IMR-90 (cell line): ENCODE measurements at regions not wholly inside any gene's neighbourhood (a gene's known extent, or its start where the extent isn't known, plus 50 kb on each side); places are given as distances from the start of the nearest gene placed in this dataset.

Experiments used
- ATAC-seq: fragments of 200-7000 bp; cut with Tn5 transposase; 2 replicates; pipeline ENCODE4 v1.9.1; 2020; ENCODE audit warnings: low read depth, mild to moderate bottlenecking, moderate library complexity
- BruUV-seq: library from RNA; stranded (reverse); fragments of 400-500 nt; replicated peaks from 2 replicates; lab custom pipeline; 2021; lab: Mats Ljungman, UMichigan
- CTCF ChIA-PET: fragments of 300-600 bp; formaldehyde crosslinking; extraction: SDS; loops from one replicate; lab custom pipeline; 2021; ENCODE audit warnings: antibody characterized with exemption; lab: Yijun Ruan, JAX
- POLR2A ChIA-PET: fragments of 300-600 bp; sonication (Branson Sonifier 250); formaldehyde crosslinking; loops from one replicate; lab custom pipeline; 2022; ENCODE audit warnings: antibody characterized with exemption; ENCODE audit not compliant: unreplicated experiment; lab: Charles Lee
- DNase-seq: peaks from one replicate; pipeline ENCODE4 v3.0.0; 2013
- H2AFZ ChIP-seq: replicated peaks from 2 replicates; pipeline ENCODE3; 2013; ENCODE audit warnings: low read length, mild to moderate bottlenecking; ENCODE audit not compliant: poor library complexity
- H2AK5ac ChIP-seq: 2 replicates; pipeline ENCODE4 v1.6.1; 2013; ENCODE audit warnings: low read depth, low read length, inconsistent platforms
- H2AK9ac ChIP-seq: replicated peaks from 2 replicates; pipeline ENCODE3; 2013; ENCODE audit warnings: mild to moderate bottlenecking, low read depth, low read length, moderate library complexity; ENCODE audit not compliant: poor library complexity
- H2BK120ac ChIP-seq: 2 replicates; pipeline ENCODE4 v1.6.1; 2013; ENCODE audit warnings: low read depth, low read length, inconsistent platforms
- H2BK15ac ChIP-seq: 3 replicates; pipeline ENCODE4 v1.6.1; 2013; ENCODE audit warnings: low read depth, low read length, inconsistent platforms
- H2BK20ac ChIP-seq: 2 replicates; pipeline ENCODE4 v1.6.1; 2013; ENCODE audit warnings: low read depth, mild to moderate bottlenecking, inconsistent platforms, low read length, moderate library complexity
- H2BK5ac ChIP-seq: 2 replicates; pipeline ENCODE4 v1.6.1; 2013; ENCODE audit warnings: mild to moderate bottlenecking, low read depth, low read length, inconsistent platforms; ENCODE audit not compliant: poor library complexity, severe bottlenecking
- H3K14ac ChIP-seq: replicated peaks from 2 replicates; pipeline ENCODE4 v1.6.1; 2013; ENCODE audit warnings: low read depth, low read length, inconsistent platforms
- H3K18ac ChIP-seq: 2 replicates; pipeline ENCODE4 v1.6.1; 2013; ENCODE audit warnings: low read depth, low read length, control low read depth
- H3K23ac ChIP-seq: 2 replicates; pipeline ENCODE4 v1.6.1; 2013; ENCODE audit warnings: low read depth, low read length, inconsistent platforms
- H3K27ac ChIP-seq: 2 replicates; pipeline ENCODE4 v1.5.1; 2013; ENCODE audit warnings: mild to moderate bottlenecking, control low read depth, low read length; ENCODE audit not compliant: insufficient read depth
- H3K27me3 ChIP-seq: 2 replicates; pipeline ENCODE4 v1.6.1; 2013; ENCODE audit warnings: low read length; ENCODE audit not compliant: control insufficient read depth, insufficient read depth
- H3K36me3 ChIP-seq: 2 replicates; pipeline ENCODE4 v1.6.1; 2013; ENCODE audit warnings: low read length, mixed read lengths; ENCODE audit not compliant: control insufficient read depth, insufficient read depth
- H3K4ac ChIP-seq: 2 replicates; pipeline ENCODE4 v1.6.1; 2013; ENCODE audit warnings: low read depth, low read length, inconsistent platforms
- H3K4me1 ChIP-seq: 2 replicates; pipeline ENCODE4 v1.6.1; 2013; ENCODE audit warnings: low read length, mixed read lengths; ENCODE audit not compliant: control insufficient read depth, insufficient read depth
- H3K4me2 ChIP-seq: 2 replicates; pipeline ENCODE4 v1.6.1; 2013; ENCODE audit warnings: low read depth, mild to moderate bottlenecking, control low read depth, low read length, moderate library complexity
- H3K4me3 ChIP-seq: 2 replicates; pipeline ENCODE4 v1.5.1; 2013; ENCODE audit warnings: low read depth, mild to moderate bottlenecking, control low read depth, low read length, moderate library complexity; ENCODE audit not compliant: insufficient read depth
- H3K56ac ChIP-seq: 2 replicates; pipeline ENCODE4 v1.6.1; 2013; ENCODE audit warnings: low read length, inconsistent platforms; ENCODE audit not compliant: insufficient read depth; ENCODE audit errors: extremely low read depth
- H3K79me1 ChIP-seq, 2 experiments: 2 replicates each; pipeline ENCODE4 v1.6.1; 2013; ENCODE audit warnings: low read length in 2 of 2, inconsistent platforms in 1 of 2, low read depth in 1 of 2
- H3K9ac ChIP-seq: 2 replicates; pipeline ENCODE4 v1.6.1; 2013; ENCODE audit warnings: low read depth, low read length, control low read depth
- H3K9me1 ChIP-seq: 2 replicates; pipeline ENCODE4 v1.6.1; 2013; ENCODE audit warnings: low read length, inconsistent platforms; ENCODE audit not compliant: insufficient read depth
- H3K9me3 ChIP-seq: 2 replicates; pipeline ENCODE4 v1.6.1; 2013; ENCODE audit warnings: low read length; ENCODE audit not compliant: control insufficient read depth, insufficient read depth
- H4K20me1 ChIP-seq: 2 replicates; pipeline ENCODE4 v1.6.1; 2013; ENCODE audit warnings: low read length, inconsistent platforms; ENCODE audit not compliant: insufficient read depth
- H4K5ac ChIP-seq: 2 replicates; pipeline ENCODE4 v1.6.1; 2013; ENCODE audit warnings: mild to moderate bottlenecking, low read depth, low read length, control low read depth
- H4K8ac ChIP-seq, 2 experiments: 2 replicates each; pipeline ENCODE4 v1.6.1; 2013; ENCODE audit warnings: low read depth in 2 of 2, low read length in 2 of 2, control low read depth in 1 of 2, inconsistent platforms in 1 of 2
- H4K91ac ChIP-seq: 2 replicates; pipeline ENCODE4 v1.6.1; 2013; ENCODE audit warnings: low read depth, low read length, inconsistent platforms; ENCODE audit not compliant: insufficient read depth
- CHD1 ChIP-seq: IDR thresholded peaks from 2 replicates; pipeline ENCODE4 v1.6.1; 2012; ENCODE audit warnings: low read depth, low read length, improper control_type of control experiment
- CTCF ChIP-seq: conservative IDR thresholded peaks from 2 replicates; pipeline ENCODE4 v1.5.1; 2012; ENCODE audit warnings: mild to moderate bottlenecking, low read depth, low read length, improper control_type of control experiment
- MAZ ChIP-seq: IDR thresholded peaks from 2 replicates; pipeline ENCODE4 v1.6.1; 2012; ENCODE audit warnings: low read depth, mild to moderate bottlenecking, low read length, improper control_type of control experiment, moderate library complexity, borderline replicate concordance
- NFE2L2 ChIP-seq: fragments of 150-350 bp; IDR thresholded peaks from 2 replicates; pipeline ENCODE4 v1.6.1; 2016; ENCODE audit warnings: low read depth, mild to moderate bottlenecking, low read length
- POLR2A ChIP-seq: IDR thresholded peaks from 2 replicates; pipeline ENCODE4 v1.6.1; 2012; ENCODE audit warnings: mild to moderate bottlenecking, low read depth, low read length
- RCOR1 ChIP-seq: IDR thresholded peaks from 2 replicates; pipeline ENCODE4 v1.6.1; 2012; ENCODE audit warnings: mild to moderate bottlenecking, low read length, improper control_type of control experiment; ENCODE audit not compliant: insufficient replicate concordance
- RFX5 ChIP-seq: IDR thresholded peaks from 2 replicates; pipeline ENCODE4 v1.8.0; 2012; ENCODE audit warnings: low read depth, mild to moderate bottlenecking, low read length, moderate library complexity
- USF2 ChIP-seq: fragments of 150-350 bp; IDR thresholded peaks from 2 replicates; pipeline ENCODE4 v1.6.1; 2017; ENCODE audit warnings: mild to moderate bottlenecking, antibody characterized with exemption, low read length, low read depth
- WGBS, 2 experiments: methylation state at CpG; one replicate each; pipeline versions ENCODE4 v1.1.5 to v1.1.7; 2013; ENCODE audit warnings: missing lambda C conversion rate in 2 of 2; ENCODE audit not compliant: insufficient read length in 1 of 2; ENCODE audit errors: extremely low coverage in 2 of 2; 5-methylcytosine and 5-hydroxymethylcytosine counted together
- dilution Hi-C: fragments of 300-500 bp; cut with HindIII; formaldehyde crosslinking; loops from one replicate; pipeline ENCODE4 v1.14.3; 2018; ENCODE audit warnings: low sequenced_read_pairs; ENCODE audit not compliant: unreplicated experiment
- in situ Hi-C: fragments of 300-500 bp; cut with MboI; formaldehyde crosslinking; loops from 3 replicates; pipeline ENCODE4 v1.14.3; 2019; ENCODE audit warnings: low sequenced_read_pairs, inconsistent platforms, mixed read lengths
- intact Hi-C: fragments of 100-400 bp; cut with micrococcal nuclease; formaldehyde crosslinking; loops from 2 replicates; pipeline ENCODE4 v1.10.0; 2022
- TF ChIP-seq, protein P1 (sequence below): fragments of 150-350 bp; IDR thresholded peaks from 2 replicates; pipeline ENCODE4 v1.6.1; 2016; ENCODE audit warnings: low read depth, mild to moderate bottlenecking, low read length, moderate library complexity, borderline replicate concordance

DNA sequence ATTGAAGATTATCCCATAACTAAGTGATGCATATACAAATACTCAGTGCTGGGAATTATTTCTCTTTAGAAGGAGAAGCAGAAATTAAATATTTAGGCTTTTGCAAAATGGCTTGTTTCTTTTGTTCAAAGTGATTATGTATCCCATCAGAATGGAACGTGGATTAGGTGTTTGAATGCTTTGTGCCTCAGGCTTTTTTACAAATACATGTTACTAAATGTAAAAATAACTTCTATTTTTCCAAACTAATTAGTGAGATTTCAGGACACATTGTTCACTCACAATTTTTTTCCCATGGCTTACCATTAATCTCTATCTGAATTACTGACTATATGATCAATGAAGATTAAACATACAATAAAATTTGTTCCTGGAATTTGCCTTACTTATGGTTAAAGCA, 925.9 kb upstream of the CITED2 start:
- POLR2A ChIA-PET = no interaction called here
- intact Hi-C loops = no loop called here
- no CpG with 5 or more reads among the region's 1 CpG for WGBS, 2 experiments
- dilution Hi-C loops = no loop called here
- no peak overlapping the region for H3K18ac ChIP-seq
- H3K9ac ChIP-seq = no peak overlapping the region
- H2BK15ac ChIP-seq = no peak overlapping the region
- no peak overlapping the region for H4K8ac ChIP-seq
- no peaks in the 10 kb centered on the region; the same call in 1 of the 2 replicates for H3K36me3 ChIP-seq
- in situ Hi-C loops = no loop called here
- H3K27ac ChIP-seq = no peak overlapping the region
- TF ChIP-seq CTCF = no peak
- TF ChIP-seq, protein P1, sequence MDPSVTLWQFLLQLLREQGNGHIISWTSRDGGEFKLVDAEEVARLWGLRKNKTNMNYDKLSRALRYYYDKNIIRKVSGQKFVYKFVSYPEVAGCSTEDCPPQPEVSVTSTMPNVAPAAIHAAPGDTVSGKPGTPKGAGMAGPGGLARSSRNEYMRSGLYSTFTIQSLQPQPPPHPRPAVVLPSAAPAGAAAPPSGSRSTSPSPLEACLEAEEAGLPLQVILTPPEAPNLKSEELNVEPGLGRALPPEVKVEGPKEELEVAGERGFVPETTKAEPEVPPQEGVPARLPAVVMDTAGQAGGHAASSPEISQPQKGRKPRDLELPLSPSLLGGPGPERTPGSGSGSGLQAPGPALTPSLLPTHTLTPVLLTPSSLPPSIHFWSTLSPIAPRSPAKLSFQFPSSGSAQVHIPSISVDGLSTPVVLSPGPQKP = no peak
- no peak for TF ChIP-seq NFE2L2
- no peak for TF ChIP-seq CHD1
- no peak for TF ChIP-seq USF2
- no peak for TF ChIP-seq RFX5
- no peak for TF ChIP-seq RCOR1
- no peak for TF ChIP-seq MAZ
- TF ChIP-seq POLR2A = no peak
- H3K27me3 ChIP-seq = no peaks in the 10 kb centered on the region
- ATAC-seq (no peak), DNase-seq (no peak)
- H3K9me1 ChIP-seq = no peaks in the 10 kb centered on the region
- no peak overlapping the region for H3K14ac ChIP-seq
- CTCF ChIA-PET = no interaction called here
- no peaks in the 10 kb centered on the region for H3K4me1 ChIP-seq
- H3K23ac ChIP-seq = no peak overlapping the region
- no peak overlapping the region for H2BK20ac ChIP-seq
- no peak overlapping the region for H4K91ac ChIP-seq
- no peak overlapping the region for H2BK5ac ChIP-seq
- H2AFZ ChIP-seq = no peak overlapping the region
- no peak overlapping the region for H3K4ac ChIP-seq
- no peaks in the 10 kb centered on the region for H3K9me3 ChIP-seq
- BruUV-seq = no TSS peak
- no peak overlapping the region for H4K5ac ChIP-seq
- H2BK120ac ChIP-seq = no peak overlapping the region
- no peak overlapping the region for H2AK5ac ChIP-seq
- no peak overlapping the region for H3K4me2 ChIP-seq
- H3K4me3 ChIP-seq = no peak overlapping the region
- no peaks in the 10 kb centered on the region for H3K79me1 ChIP-seq
- H2AK9ac ChIP-seq = no peak overlapping the region
- no peaks in the 10 kb centered on the region for H4K20me1 ChIP-seq
- H3K56ac ChIP-seq = no peak overlapping the region
